ENCODE measurements at regions not wholly inside any gene's neighbourhood (a gene's known extent, or its start where the extent isn't known, plus 50 kb on each side); places are given as distances from the start of the nearest gene placed in this dataset.

- no peak overlapping the region for H3K4me3 ChIP-seq (ENCODE audit: insufficient read depth, low read depth, low read length, poor library complexity, severe bottlenecking)
- H3K9me3 ChIP-seq (ENCODE audit: control insufficient read depth, low read length): no peaks in the 10 kb centered on the region
- H3K27ac ChIP-seq (ENCODE audit: insufficient read depth, low read length, poor library complexity, severe bottlenecking): no peak overlapping the region
- no peaks in the 10 kb centered on the region for H3K36me3 ChIP-seq (ENCODE audit: control insufficient read depth, insufficient read depth, low read length)
- H3K27me3 ChIP-seq (replicated peaks; ENCODE audit: control insufficient read depth, insufficient read depth, low read length, poor library complexity, severe bottlenecking): no peaks in the 10 kb centered on the region
- DNase-seq: no peak
- H3K4me1 ChIP-seq (ENCODE audit: control insufficient read depth, insufficient read depth, low read length, poor library complexity, severe bottlenecking): no peaks in the 10 kb centered on the region
Measured at GRCh38 chr16:5850632-5851392, 753.2 kb upstream of the EEF2KMT start.

DNA sequence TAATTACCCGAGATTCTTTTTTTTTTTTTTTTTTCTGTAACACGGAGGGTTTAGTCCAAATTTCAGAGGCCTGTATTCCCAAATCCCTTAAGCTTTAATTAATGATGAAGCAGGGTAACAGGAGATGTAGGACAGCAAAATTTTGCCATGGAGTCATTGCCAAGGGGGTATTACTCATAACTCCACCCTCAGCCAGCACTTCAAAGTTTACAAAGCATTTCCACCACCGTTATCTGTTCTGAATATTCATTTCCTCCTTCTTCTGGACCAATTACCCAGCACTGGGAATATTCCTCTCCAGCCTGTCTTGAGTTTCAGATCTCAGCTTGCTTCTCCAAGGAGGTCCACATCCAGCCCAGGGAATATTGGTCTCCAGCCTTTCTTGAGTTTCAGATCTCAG lies 747.5 kb upstream of the EEF2KMT start:
- no peak overlapping the region for H3K27ac ChIP-seq (ENCODE audit: insufficient read depth, low read length, poor library complexity, severe bottlenecking)
- H3K27me3 ChIP-seq (replicated peaks; ENCODE audit: control insufficient read depth, insufficient read depth, low read length, poor library complexity, severe bottlenecking): no peaks in the 10 kb centered on the region
- H3K4me3 ChIP-seq (ENCODE audit: insufficient read depth, low read depth, low read length, poor library complexity, severe bottlenecking): no peak overlapping the region
- H3K4me1 ChIP-seq (ENCODE audit: control insufficient read depth, insufficient read depth, low read length, poor library complexity, severe bottlenecking): no peaks in the 10 kb centered on the region
- no peaks in the 10 kb centered on the region for H3K9me3 ChIP-seq (ENCODE audit: control insufficient read depth, low read length)
- no peak for DNase-seq
- H3K36me3 ChIP-seq (ENCODE audit: control insufficient read depth, insufficient read depth, low read length): no peaks in the 10 kb centered on the region

GRCh38 chr16:5841974-5842373 lies 744.4 kb upstream of the EEF2KMT start:
- no peaks in the 10 kb centered on the region for H3K36me3 ChIP-seq (ENCODE audit: control insufficient read depth, insufficient read depth, low read length)
- no peaks in the 10 kb centered on the region for H3K9me3 ChIP-seq (ENCODE audit: control insufficient read depth, low read length)
- no peaks in the 10 kb centered on the region for H3K27me3 ChIP-seq (replicated peaks; ENCODE audit: control insufficient read depth, insufficient read depth, low read length, poor library complexity, severe bottlenecking)
- no peak overlapping the region for H3K4me3 ChIP-seq (ENCODE audit: insufficient read depth, low read depth, low read length, poor library complexity, severe bottlenecking)
- no peaks in the 10 kb centered on the region for H3K4me1 ChIP-seq (ENCODE audit: control insufficient read depth, insufficient read depth, low read length, poor library complexity, severe bottlenecking)
- no peak for DNase-seq
- no peak overlapping the region for H3K27ac ChIP-seq (ENCODE audit: insufficient read depth, low read length, poor library complexity, severe bottlenecking)

DNA sequence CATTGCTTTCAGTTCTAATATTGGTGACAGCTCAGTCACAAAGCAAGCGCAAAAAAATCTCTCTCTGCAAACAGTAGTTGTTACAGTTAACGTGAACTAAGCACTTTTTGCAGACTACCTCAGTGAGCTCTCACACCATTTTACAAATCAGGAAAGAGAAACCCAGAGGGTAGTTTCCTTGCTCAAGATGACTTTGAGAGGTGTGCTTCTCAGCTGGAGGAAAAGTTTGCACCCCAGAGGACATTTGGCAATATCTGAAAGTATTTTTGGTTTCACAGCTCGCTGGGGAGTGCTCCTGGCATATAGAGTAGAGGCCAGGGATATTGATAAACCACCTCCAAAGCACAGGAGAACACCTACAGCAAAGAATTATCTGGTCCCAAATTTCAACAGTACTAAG lies 741.1 kb upstream of the EEF2KMT start:
- Histone ChIP-seq H3K4me3 (ENCODE audit: insufficient read depth, low read depth, low read length, poor library complexity, severe bottlenecking) (no peak overlapping the region), H3K4me1 (ENCODE audit: control insufficient read depth, insufficient read depth, low read length, poor library complexity, severe bottlenecking) (no peaks in the 10 kb centered on the region), H3K27ac (ENCODE audit: insufficient read depth, low read length, poor library complexity, severe bottlenecking) (no peak overlapping the region), H3K27me3 (replicated peaks; ENCODE audit: control insufficient read depth, insufficient read depth, low read length, poor library complexity, severe bottlenecking) (no peaks in the 10 kb centered on the region), H3K9me3 (ENCODE audit: control insufficient read depth, low read length) (no peaks in the 10 kb centered on the region), H3K36me3 (ENCODE audit: control insufficient read depth, insufficient read depth, low read length) (no peaks in the 10 kb centered on the region)
- no peak for DNase-seq

DNA sequence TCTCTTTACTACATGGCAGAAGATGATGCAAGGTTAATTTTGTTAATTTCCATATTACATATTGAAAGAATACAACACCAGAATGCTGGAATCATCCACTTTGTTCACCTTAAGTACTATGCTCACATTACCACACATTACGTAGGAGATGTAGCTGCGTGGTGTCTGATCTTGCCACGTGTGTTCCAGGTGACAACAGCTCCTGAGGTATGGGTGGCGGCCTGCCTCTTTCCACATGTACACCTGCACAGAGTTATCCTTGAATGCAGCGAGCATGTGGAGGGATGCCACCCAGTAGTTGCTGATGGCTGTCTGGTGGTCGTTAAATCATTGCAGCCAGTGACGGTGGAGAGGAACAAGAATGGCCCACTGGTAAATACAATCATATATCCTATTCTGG lies 740.5 kb upstream of the EEF2KMT start:
- Histone ChIP-seq H3K36me3 (ENCODE audit: control insufficient read depth, insufficient read depth, low read length) (no peaks in the 10 kb centered on the region), H3K4me3 (ENCODE audit: insufficient read depth, low read depth, low read length, poor library complexity, severe bottlenecking) (no peak overlapping the region), H3K27me3 (replicated peaks; ENCODE audit: control insufficient read depth, insufficient read depth, low read length, poor library complexity, severe bottlenecking) (no peaks in the 10 kb centered on the region), H3K4me1 (ENCODE audit: control insufficient read depth, insufficient read depth, low read length, poor library complexity, severe bottlenecking) (no peaks in the 10 kb centered on the region), H3K27ac (ENCODE audit: insufficient read depth, low read length, poor library complexity, severe bottlenecking) (no peak overlapping the region), H3K9me3 (ENCODE audit: control insufficient read depth, low read length) (no peaks in the 10 kb centered on the region)
- no peak for DNase-seq

DNA sequence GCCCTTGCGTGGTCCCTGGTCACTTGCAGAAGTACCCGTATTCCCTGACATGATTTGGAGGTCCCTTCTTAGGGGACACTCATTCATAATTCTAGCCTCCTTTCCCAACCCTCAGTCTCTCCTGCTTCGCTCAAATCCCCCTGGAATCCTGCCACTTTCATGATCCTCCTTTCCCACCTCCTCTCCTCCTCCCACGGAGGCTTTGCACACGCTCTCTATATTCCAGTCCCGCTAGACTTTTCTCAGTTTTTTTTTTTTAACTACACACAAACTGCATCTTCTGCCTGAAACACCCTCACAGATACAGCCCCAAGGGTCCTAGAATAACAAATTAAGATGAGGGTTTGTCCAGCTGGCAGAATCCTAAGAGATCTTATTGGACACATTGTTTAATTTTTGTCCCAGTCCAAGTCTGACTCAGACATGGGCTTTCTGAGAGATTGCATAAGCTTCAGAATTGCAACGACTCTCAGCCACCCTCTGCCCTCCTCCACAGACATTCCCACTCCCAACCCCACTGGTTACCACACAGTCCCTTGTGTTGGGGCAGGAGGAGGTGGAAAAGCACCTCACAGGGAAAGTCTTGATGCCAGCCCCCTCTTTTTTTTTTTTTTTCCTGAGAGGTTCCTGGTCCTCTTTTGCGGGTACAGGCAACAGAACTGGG lies 739.5 kb upstream of the EEF2KMT start:
- no peaks in the 10 kb centered on the region for H3K27me3 ChIP-seq (replicated peaks; ENCODE audit: control insufficient read depth, insufficient read depth, low read length, poor library complexity, severe bottlenecking)
- DNase-seq: no peak
- no peak overlapping the region for H3K4me3 ChIP-seq (ENCODE audit: insufficient read depth, low read depth, low read length, poor library complexity, severe bottlenecking)
- H3K27ac ChIP-seq (ENCODE audit: insufficient read depth, low read length, poor library complexity, severe bottlenecking): no peak overlapping the region
- no peaks in the 10 kb centered on the region for H3K9me3 ChIP-seq (ENCODE audit: control insufficient read depth, low read length)
- H3K4me1 ChIP-seq (ENCODE audit: control insufficient read depth, insufficient read depth, low read length, poor library complexity, severe bottlenecking): no peaks in the 10 kb centered on the region
- H3K36me3 ChIP-seq (ENCODE audit: control insufficient read depth, insufficient read depth, low read length): no peaks in the 10 kb centered on the region

GRCh38 chr16:5835876-5836275 lies 738.3 kb upstream of the EEF2KMT start:
- no peak overlapping the region for H3K4me3 ChIP-seq (ENCODE audit: insufficient read depth, low read depth, low read length, poor library complexity, severe bottlenecking)
- no peaks in the 10 kb centered on the region for H3K27me3 ChIP-seq (replicated peaks; ENCODE audit: control insufficient read depth, insufficient read depth, low read length, poor library complexity, severe bottlenecking)

DNA sequence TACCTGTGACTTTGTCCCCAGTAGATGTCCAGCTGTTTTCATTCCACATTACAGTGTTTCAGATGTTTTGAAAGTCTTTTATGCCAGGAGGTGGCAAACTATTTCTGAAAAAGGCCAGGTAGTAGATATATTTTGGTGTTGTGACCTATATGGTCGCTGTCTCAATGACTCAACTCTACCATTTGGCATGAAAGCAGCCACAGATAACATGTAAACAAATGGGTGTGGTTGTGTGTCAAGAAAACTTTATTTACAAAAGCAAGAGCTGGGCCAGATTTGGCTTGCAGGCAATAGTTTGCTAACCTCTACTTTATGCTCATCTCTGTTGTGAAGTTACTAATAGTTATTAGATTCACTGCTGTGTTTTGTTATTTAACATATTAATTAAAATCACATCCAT lies 728.7 kb upstream of the EEF2KMT start:
- no peaks in the 10 kb centered on the region for H3K27me3 ChIP-seq (replicated peaks; ENCODE audit: control insufficient read depth, insufficient read depth, low read length, poor library complexity, severe bottlenecking)
- H3K27ac ChIP-seq (ENCODE audit: insufficient read depth, low read length, poor library complexity, severe bottlenecking): no peak overlapping the region
- no peak for DNase-seq
- no peaks in the 10 kb centered on the region for H3K9me3 ChIP-seq (ENCODE audit: control insufficient read depth, low read length)
- H3K36me3 ChIP-seq (ENCODE audit: control insufficient read depth, insufficient read depth, low read length): no peaks in the 10 kb centered on the region
- H3K4me1 ChIP-seq (ENCODE audit: control insufficient read depth, insufficient read depth, low read length, poor library complexity, severe bottlenecking): no peaks in the 10 kb centered on the region
- H3K4me3 ChIP-seq (ENCODE audit: insufficient read depth, low read depth, low read length, poor library complexity, severe bottlenecking): no peak overlapping the region

More at GRCh38 chr16:5835876-5836275, 738.3 kb upstream of the EEF2KMT start:
- DNase-seq: no peak
- H3K4me1 ChIP-seq (ENCODE audit: control insufficient read depth, insufficient read depth, low read length, poor library complexity, severe bottlenecking): no peaks in the 10 kb centered on the region
- no peaks in the 10 kb centered on the region for H3K36me3 ChIP-seq (ENCODE audit: control insufficient read depth, insufficient read depth, low read length)
- H3K9me3 ChIP-seq (ENCODE audit: control insufficient read depth, low read length): no peaks in the 10 kb centered on the region
- no peak overlapping the region for H3K27ac ChIP-seq (ENCODE audit: insufficient read depth, low read length, poor library complexity, severe bottlenecking)

- DNase-seq: no peak
- Histone ChIP-seq H3K36me3 (ENCODE audit: control insufficient read depth, insufficient read depth, low read length) (no peaks in the 10 kb centered on the region), H3K27ac (ENCODE audit: insufficient read depth, low read length, poor library complexity, severe bottlenecking) (no peak overlapping the region), H3K27me3 (replicated peaks; ENCODE audit: control insufficient read depth, insufficient read depth, low read length, poor library complexity, severe bottlenecking) (no peaks in the 10 kb centered on the region), H3K4me1 (ENCODE audit: control insufficient read depth, insufficient read depth, low read length, poor library complexity, severe bottlenecking) (no peaks in the 10 kb centered on the region), H3K9me3 (ENCODE audit: control insufficient read depth, low read length) (no peaks in the 10 kb centered on the region), H3K4me3 (ENCODE audit: insufficient read depth, low read depth, low read length, poor library complexity, severe bottlenecking) (no peak overlapping the region)
Measured at GRCh38 chr16:5820472-5820871, 722.9 kb upstream of the EEF2KMT start.

GRCh38 chr16:5815570-5816237 lies 718.1 kb upstream of the EEF2KMT start:
- Histone ChIP-seq H3K4me3 (ENCODE audit: insufficient read depth, low read depth, low read length, poor library complexity, severe bottlenecking) (no peak overlapping the region), H3K9me3 (ENCODE audit: control insufficient read depth, low read length) (no peaks in the 10 kb centered on the region), H3K27ac (ENCODE audit: insufficient read depth, low read length, poor library complexity, severe bottlenecking) (no peak overlapping the region), H3K4me1 (ENCODE audit: control insufficient read depth, insufficient read depth, low read length, poor library complexity, severe bottlenecking) (no peaks in the 10 kb centered on the region), H3K27me3 (replicated peaks; ENCODE audit: control insufficient read depth, insufficient read depth, low read length, poor library complexity, severe bottlenecking) (no peaks in the 10 kb centered on the region), H3K36me3 (ENCODE audit: control insufficient read depth, insufficient read depth, low read length) (no peaks in the 10 kb centered on the region)
- no peak for DNase-seq

All from effector memory CD4-positive, alpha-beta T cell (primary cell).